ENCODE measurements at regions not wholly inside any gene's neighbourhood (a gene's known extent, or its start where the extent isn't known, plus 50 kb on each side); places are given as distances from the start of the nearest gene placed in this dataset.

DNA sequence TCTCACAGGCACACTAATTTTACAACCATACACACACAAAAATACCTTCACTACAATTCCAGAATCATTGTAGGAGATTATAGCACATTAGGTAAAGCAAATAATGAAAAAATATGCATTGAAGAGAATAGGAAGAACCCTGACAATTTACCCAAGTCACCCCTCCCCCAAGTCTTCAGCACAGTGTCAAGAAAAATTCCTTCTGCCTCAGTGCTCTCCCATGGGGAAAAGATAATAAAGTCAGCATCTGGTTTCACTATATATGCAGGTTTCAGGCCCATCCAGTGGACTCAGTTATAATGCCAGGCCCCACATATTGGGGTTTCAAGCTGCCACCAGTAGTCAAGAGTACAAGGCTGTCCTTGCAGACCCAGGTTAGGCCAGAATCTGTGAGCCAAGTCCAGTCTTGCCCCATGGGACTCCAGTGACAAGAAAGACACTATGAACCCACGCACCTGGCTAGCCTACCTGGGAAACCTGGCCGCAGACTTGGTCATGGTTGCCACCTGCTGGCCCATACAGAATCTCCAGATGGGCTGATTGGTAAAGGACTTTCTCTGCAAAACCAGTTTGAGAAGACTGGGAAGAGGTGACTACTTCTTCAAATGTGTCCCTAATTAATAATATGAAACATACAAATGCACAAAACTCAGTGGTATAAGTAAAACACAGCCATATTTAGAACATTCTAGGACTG lies 398.6 kb upstream of the FLRT2 start:
- TF ChIP-seq, protein P1, sequence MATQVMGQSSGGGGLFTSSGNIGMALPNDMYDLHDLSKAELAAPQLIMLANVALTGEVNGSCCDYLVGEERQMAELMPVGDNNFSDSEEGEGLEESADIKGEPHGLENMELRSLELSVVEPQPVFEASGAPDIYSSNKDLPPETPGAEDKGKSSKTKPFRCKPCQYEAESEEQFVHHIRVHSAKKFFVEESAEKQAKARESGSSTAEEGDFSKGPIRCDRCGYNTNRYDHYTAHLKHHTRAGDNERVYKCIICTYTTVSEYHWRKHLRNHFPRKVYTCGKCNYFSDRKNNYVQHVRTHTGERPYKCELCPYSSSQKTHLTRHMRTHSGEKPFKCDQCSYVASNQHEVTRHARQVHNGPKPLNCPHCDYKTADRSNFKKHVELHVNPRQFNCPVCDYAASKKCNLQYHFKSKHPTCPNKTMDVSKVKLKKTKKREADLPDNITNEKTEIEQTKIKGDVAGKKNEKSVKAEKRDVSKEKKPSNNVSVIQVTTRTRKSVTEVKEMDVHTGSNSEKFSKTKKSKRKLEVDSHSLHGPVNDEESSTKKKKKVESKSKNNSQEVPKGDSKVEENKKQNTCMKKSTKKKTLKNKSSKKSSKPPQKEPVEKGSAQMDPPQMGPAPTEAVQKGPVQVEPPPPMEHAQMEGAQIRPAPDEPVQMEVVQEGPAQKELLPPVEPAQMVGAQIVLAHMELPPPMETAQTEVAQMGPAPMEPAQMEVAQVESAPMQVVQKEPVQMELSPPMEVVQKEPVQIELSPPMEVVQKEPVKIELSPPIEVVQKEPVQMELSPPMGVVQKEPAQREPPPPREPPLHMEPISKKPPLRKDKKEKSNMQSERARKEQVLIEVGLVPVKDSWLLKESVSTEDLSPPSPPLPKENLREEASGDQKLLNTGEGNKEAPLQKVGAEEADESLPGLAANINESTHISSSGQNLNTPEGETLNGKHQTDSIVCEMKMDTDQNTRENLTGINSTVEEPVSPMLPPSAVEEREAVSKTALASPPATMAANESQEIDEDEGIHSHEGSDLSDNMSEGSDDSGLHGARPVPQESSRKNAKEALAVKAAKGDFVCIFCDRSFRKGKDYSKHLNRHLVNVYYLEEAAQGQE (IDR thresholded peaks at IDR 0.05; ENCODE audit: unreplicated experiment) = no peak
- TF ChIP-seq EZH2 (IDR thresholded peaks at IDR 0.05; ENCODE audit: low read depth, unreplicated experiment) = no peak

Measured in GM23338 (cell line).